ENCODE measurements at regions not wholly inside any gene's neighbourhood (a gene's known extent, or its start where the extent isn't known, plus 50 kb on each side); places are given as distances from the start of the nearest gene placed in this dataset.

DNA sequence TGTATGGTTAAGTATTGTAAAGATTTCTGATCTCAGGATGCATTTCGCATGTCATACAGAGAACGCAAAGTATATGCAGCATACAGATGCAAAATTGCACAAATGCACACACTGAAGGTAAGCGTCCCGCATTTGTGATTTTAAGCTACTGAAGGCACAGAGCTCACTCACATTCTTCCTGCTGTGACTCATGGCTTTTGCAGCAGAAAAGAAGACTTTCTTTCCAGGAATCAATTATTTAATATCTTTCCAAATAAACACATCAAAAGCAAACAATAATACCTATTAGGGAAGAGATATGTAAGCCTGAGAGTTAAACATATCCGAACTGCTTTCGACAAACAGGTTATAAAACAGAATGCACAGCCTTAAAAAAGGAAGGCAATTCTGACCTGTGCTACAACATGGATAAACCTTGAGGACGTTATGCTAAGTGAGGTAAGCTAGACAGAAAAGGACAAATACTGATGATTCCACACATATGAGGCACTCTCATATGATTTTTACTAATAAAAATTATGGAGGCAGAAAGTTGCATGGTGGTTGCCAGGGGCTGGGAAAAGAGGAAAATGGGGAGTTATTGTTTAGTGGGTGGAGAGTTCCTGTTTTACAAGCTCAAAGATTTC is 109.0 kb downstream of the TFAP2A start:
- no peak for DNase-seq

DNA sequence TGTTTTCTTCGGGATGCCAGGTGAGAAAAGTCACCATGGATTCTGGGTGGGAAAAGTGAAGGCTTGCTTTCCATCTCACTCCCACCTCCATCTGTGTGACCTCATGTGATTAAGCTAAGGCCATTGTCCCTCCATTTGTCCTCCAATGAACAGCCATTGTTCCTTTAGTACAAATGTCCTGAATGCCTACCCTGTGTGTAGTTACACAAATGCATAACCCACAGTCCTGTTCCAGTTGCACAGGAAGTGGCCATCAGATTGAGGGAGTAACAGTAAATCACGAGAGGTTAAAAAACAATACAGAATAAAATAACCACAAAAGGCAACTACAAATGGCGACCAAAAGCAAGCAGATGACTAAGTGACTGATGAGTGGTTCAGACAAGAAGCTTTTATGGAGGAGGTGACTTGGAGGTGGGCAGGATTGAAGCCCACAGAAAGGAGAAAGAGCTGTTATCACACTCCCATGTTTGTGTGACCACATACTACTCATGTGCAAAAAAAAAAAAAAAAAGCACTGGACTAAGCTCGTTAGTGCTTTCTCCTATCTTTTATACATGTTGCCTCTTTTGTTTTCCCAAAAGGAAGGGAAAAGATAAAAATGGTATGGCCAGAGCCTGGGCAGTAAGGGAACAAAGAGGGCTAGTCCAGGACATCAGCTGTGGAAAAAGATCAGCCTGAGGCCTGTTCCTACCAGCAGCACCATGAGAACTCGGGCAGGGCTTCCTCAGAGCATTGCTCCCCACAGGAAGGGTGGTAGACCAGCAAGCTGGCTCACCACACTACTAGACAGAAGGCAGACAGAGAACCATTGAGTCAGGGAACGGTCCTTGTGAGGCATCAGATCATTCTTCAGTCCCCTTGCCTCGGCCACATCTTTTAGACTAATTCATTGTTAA is 111.0 kb downstream of the TFAP2A start:
- DNase-seq = no peak

DNA sequence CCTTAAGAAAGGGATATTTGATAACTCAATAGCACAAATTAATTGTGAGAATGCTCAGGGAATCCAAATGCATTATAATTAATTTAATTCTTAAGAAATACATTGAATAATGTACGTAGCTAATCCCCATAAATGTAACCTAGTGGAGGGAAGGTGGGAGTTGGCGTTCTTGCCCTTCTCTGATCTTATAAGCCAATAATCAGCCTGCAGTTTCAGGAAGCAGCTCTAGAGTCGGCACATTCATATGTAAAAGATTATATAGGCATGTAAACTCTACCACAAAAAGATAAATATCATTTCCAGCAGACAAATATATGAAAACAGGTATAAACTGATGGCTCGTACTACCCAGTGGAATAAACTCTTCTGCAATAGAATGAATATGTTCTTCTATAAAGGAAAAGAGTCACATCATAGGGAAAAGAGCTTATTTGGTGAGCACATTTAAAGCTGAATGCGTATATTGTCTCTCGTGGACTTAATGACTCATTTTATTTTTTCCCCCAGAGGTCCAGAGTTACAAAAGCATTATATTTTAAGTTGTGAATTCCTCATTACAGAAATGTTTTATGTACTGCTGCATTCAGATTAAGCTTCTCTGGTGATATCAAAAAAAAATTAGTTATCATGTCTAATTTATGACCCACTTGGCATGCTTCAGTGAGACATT is 112.2 kb downstream of the TFAP2A start:
- no peak for DNase-seq

DNA sequence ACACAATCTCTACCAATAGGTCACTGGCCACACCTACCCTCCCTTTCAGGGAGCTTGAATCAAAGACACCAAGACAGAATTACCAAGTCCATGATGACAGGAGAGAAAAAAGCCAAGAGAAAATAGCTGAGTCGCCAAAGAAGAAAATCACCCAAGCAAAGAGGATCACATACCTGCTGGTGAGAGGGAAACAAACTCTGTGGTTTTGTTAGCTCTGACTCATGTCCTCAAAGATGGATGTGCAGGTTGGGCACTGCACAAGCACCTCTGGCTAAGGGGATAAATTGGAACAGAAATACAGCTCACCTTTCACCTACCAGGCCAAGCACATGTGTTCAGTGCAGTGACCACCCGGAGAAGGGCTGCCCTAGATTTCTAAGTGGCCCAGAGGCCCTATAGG is 114.8 kb downstream of the TFAP2A start:
- no peak for DNase-seq

GRCh38 chr6:10297832-10298231 is 117.0 kb downstream of the TFAP2A start:
- no peak for DNase-seq

- DNase-seq = no peak
Observed at GRCh38 chr6:10278746-10279145, 136.1 kb downstream of the TFAP2A start.

DNA sequence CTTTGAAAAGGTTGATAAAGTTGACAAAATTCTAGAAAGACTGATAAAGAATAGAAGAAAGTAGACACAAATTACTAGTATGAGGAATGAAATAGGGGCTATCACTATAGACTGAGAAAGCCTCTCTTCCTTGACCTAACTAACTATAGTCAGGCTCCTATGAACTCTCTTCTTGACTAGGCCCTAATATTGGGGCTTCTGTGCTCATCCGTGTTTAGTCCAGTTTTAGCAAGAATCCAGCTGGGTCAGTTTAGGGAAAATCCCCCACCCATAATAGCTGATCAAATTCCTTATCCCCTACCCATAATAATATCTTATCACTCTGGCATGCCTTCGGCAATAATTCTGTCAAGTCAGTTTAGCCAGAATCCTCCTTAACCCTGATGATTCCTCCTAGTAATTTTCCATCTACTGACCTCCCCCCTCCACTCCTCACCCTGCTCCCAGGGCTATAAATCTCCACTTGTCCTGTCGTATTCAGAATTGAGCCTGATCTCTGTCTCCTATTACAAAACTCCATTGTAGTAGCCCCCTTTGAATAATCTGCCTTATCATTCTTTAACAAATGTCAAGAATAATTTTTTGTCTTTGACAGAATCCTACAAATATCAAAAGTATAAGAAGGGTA is 138.1 kb downstream of the TFAP2A start:
- DNase-seq = no peak

GRCh38 chr6:10276106-10276505 is 138.8 kb downstream of the TFAP2A start:
- no peak for DNase-seq

GRCh38 chr6:10272591-10272990 is 142.3 kb downstream of the TFAP2A start:
- no peak for DNase-seq

- no peak for DNase-seq
Observed at GRCh38 chr6:10271982-10272381, 142.9 kb downstream of the TFAP2A start.

DNA sequence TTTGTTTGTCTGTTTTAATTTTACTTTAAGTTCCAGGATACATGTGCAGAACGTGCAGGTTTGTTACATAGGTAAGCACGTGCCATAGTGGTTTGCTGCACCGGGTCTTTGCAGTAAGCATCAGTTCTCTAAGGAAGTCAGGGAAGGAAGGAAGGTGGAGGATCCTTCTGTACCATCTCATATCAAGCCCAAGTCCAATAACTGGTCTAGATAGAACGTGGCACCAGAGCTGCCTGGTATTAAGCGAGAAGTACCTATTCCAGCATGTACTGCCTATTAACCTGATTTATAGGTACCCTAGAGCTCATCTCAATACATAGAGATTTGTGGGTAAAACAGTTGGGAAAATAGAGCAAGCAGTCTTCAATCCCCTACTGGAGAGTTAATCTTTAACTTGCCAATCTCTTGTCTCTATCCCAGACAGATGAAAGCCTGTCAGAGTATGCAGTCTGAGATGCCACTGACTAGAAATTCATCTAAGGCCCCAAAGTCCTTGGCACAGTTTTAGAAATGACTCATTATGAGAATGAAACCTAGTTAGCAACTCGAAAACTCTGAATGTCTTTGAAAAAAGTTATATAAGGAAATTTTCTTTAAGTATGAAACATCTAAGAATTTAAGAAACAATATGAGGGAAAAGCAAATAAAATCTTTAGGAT is 144.9 kb downstream of the TFAP2A start:
- DNase-seq = no peak

DNA sequence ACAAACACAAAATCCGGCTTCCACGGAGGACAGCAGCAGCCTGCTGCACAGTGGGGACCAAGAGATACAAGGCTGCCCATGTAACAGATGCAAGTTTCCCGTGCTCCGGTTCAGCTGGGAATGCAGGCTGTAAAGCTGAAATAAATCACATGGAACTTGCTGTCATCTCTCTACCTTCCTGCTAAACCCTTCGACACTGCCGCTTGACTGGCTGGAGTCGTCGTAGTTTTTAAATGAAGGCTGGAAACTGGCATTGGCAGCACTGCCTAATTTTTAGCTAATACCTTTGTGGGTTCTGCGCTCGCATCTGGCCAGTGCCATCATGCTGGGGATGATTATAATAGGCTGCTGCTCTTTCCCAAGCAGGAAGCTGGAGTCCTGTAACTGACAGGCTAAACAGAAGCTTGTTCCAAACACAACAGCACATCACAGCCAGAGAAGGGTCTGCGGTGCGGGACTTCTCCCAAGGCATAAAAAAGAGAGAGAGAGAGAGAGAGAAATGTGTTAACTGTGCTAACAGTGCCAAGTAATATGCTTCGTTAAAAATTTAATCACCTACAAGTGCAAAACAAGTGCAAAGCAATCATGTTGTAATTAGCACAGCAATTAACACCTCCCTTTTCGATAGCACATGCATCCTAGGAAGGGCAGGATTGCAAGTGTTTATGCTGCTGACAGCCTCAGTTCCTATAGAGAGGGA is 146.1 kb downstream of the TFAP2A start:
- no peak for DNase-seq

GRCh38 chr6:10268111-10268510 is 146.8 kb downstream of the TFAP2A start:
- DNase-seq = no peak

- DNase-seq = no peak
Observed at GRCh38 chr6:10266462-10266861, 148.4 kb downstream of the TFAP2A start.

- DNase-seq = no peak
Observed at GRCh38 chr6:10266061-10266460, 148.8 kb downstream of the TFAP2A start.

- no peak for DNase-seq
Observed at GRCh38 chr6:10262505-10262904, 152.4 kb downstream of the TFAP2A start.

DNA sequence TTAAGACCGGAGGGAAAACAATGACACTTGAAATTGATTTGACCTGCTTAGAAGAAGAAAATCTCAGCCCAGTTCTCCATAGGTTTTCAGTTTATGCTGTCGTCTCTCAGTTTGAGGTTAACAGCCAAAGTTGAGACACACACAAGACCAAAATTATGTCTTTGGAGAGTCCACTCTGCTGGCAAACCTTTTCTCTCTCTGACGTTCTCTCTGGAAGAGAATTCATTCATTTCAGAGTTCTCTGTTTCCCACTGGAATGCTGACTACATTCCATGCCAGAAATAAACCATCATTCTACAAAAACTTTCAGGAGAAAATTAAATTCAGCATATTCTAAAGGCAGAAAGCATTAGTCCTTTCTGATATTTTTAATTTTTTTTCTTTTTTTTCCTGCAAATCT is 155.2 kb downstream of the TFAP2A start:
- DNase-seq = no peak

DNA sequence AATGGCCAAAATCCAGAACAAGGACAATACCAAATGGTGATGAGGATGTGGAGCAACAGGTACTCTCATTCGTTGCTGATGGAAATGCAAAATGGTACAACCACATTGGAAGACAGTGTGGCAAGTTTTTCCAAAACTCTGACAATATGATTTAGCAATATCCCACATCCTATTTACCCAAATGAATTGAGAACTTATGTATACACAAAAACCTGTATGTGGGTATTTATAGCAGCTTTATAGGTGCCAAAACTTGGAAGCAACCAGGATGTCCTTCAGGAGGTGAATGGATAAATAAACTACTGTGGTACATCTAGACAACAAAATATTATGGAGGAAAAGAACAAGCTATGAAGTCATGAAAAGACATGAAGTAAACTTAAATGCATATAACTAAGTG is 156.5 kb downstream of the TFAP2A start:
- no peak for DNase-seq

DNA sequence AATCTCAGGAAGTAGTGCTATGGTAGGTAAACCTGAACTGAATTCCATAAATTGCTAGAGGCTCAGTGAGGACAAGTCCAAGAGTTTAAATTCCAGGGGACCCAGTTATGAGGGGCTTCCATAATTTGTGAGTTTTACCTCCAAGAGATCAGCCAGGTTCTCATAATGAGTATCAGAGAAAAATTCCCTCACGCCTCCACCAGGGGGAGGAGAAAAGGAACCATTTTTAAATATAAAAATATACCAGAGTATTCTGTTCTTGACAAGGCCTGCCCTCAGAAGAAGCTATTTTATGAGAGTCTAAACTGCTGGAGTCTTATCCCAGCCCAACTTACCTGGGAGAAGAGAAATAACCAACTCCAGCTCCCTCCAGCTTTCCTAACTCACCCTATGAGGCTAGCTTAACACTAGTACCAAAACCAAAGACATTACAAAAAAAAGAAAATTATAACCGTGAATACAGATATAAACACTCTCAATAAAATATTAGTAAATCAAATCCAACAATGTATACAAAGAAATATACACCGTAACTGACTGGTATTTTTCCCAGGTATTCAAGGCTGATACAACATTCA is 158.7 kb downstream of the TFAP2A start:
- DNase-seq = no peak

GRCh38 chr6:10250655-10251220 is 164.1 kb downstream of the TFAP2A start:
- DNase-seq = no peak

DNA sequence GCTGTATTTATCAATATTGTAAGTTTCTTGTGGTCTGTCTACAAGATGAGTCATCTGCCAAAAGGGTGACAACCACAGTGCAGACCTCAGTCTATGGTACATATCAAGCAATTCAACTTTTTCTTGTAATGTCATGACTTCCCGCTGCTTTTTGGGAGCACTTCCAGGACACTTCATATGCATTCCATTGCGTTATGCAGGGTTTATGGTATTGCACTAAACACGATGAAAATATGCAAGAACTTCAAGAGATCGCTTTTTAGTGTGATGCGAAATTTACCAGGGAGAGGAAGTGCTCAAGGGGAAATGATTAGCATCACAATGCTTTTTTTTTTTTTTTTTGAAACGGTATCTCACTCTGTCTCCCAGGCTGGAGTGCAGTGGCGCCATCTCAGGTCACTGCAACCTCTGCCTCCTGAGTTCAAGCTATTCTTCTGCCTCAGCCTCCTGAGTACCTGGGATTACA is 166.5 kb downstream of the TFAP2A start:
- DNase-seq = no peak

Data from occipital lobe (tissue), 1 donor.